Kidney glomerular epithelial cell (primary cell): ENCODE measurements at regions not wholly inside any gene's neighbourhood (a gene's known extent, or its start where the extent isn't known, plus 50 kb on each side); places are given as distances from the start of the nearest gene placed in this dataset.

Experiments
- DNase-seq: peaks from one replicate; lab custom pipeline; 2025; lab: John Stamatoyannopoulos, UW

- DNase-seq: no peak
Measured at GRCh38 chr5:3362606-3362910, 233.1 kb upstream of the IRX1 start.

GRCh38 chr5:3361811-3362605 lies 233.6 kb upstream of the IRX1 start:
- DNase-seq: no peak

GRCh38 chr5:3359642-3360041 lies 236.0 kb upstream of the IRX1 start:
- no peak for DNase-seq

GRCh38 chr5:3357291-3357690 lies 238.3 kb upstream of the IRX1 start:
- DNase-seq: no peak

GRCh38 chr5:3356016-3356415 lies 239.6 kb upstream of the IRX1 start:
- DNase-seq: no peak

GRCh38 chr5:3355126-3355525 lies 240.5 kb upstream of the IRX1 start:
- DNase-seq: no peak

- DNase-seq: no peak
Measured at GRCh38 chr5:3354606-3355005, 241.0 kb upstream of the IRX1 start.

GRCh38 chr5:3353561-3353960 lies 242.1 kb upstream of the IRX1 start:
- DNase-seq: no peak

- no peak for DNase-seq
Measured at GRCh38 chr5:3352711-3353110, 242.9 kb upstream of the IRX1 start.

- DNase-seq: no peak
Measured at GRCh38 chr5:3351581-3352442, 243.8 kb upstream of the IRX1 start.

GRCh38 chr5:3350781-3351180 lies 244.9 kb upstream of the IRX1 start:
- no peak for DNase-seq

- DNase-seq: no peak
Measured at GRCh38 chr5:3349704-3350565, 245.7 kb upstream of the IRX1 start.

- DNase-seq: no peak
Measured at GRCh38 chr5:3348576-3349535, 246.8 kb upstream of the IRX1 start.

GRCh38 chr5:3347741-3348140 lies 247.9 kb upstream of the IRX1 start:
- DNase-seq: no peak

GRCh38 chr5:3346111-3346820 lies 249.4 kb upstream of the IRX1 start:
- DNase-seq: no peak

- no peak for DNase-seq
Measured at GRCh38 chr5:3345195-3345594, 250.4 kb upstream of the IRX1 start.

GRCh38 chr5:3344671-3345070 lies 251.0 kb upstream of the IRX1 start:
- DNase-seq: no peak

- DNase-seq: no peak
Measured at GRCh38 chr5:3343911-3344310, 251.7 kb upstream of the IRX1 start.

GRCh38 chr5:3343211-3343610 lies 252.4 kb upstream of the IRX1 start:
- no peak for DNase-seq

GRCh38 chr5:3342271-3343100 lies 253.1 kb upstream of the IRX1 start:
- DNase-seq: no peak
